ENCODE measurements at regions not wholly inside any gene's neighbourhood (a gene's known extent, or its start where the extent isn't known, plus 50 kb on each side); places are given as distances from the start of the nearest gene placed in this dataset.
A peak's percentile ranks its signal among the peaks of the same experiment; 100 is the strongest.

- DNase-seq (ENCODE audit: low read depth in 3 of 3), result no peak
Observed at GRCh38 chr1:189834813-189835212, 642.9 kb downstream of the BRINP3 start.

DNA sequence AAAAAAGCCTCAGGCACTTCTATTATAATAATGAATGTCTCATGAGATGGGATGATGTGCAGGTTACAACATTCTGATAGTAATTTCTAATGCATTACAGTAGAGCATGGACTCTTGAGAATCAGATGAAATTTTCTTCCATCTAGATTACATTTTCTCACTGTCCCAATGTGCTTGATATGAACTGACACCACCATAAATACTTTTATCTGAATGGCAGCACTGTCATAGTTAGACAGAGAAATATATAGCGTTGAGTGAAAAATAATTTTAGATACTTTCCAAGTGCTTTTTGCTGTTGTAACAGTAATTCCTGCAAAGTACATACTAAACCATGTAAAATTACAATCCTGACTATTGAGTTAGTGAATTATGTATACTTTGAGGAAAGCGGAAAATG is 630.1 kb downstream of the BRINP3 start:
- no peak for DNase-seq (ENCODE audit: low read depth in 3 of 3)

GRCh38 chr1:189851806-189852367 is 625.8 kb downstream of the BRINP3 start:
- DNase-seq (ENCODE audit: low read depth in 3 of 3), result no peak

GRCh38 chr1:189859385-189859977 is 618.2 kb downstream of the BRINP3 start:
- DNase-seq (ENCODE audit: low read depth in 3 of 3), result peak in 1 of 3 donors; percentile 9

GRCh38 chr1:189866606-189867005 is 611.1 kb downstream of the BRINP3 start:
- DNase-seq (ENCODE audit: low read depth in 3 of 3), result no peak

DNA sequence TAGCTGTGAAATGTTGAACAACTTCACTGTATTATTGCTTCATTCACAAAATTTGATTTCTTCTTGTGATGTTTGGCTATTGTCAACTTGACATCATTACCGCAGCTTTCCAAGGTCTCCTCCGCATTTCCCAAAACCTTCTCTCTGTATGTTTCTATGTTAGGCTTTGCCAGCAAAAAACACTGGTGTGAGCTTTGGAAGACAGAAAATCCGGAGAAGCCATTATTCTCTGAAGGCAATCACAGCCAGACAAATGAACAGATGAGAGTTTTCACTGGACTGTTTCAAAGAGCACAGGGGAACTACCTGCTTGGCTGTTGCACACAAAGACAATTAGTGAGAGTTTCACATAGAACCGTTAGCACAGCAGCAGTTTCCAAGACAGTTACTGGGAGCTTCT is 609.6 kb downstream of the BRINP3 start:
- DNase-seq (ENCODE audit: low read depth in 3 of 3), result no peak

DNA sequence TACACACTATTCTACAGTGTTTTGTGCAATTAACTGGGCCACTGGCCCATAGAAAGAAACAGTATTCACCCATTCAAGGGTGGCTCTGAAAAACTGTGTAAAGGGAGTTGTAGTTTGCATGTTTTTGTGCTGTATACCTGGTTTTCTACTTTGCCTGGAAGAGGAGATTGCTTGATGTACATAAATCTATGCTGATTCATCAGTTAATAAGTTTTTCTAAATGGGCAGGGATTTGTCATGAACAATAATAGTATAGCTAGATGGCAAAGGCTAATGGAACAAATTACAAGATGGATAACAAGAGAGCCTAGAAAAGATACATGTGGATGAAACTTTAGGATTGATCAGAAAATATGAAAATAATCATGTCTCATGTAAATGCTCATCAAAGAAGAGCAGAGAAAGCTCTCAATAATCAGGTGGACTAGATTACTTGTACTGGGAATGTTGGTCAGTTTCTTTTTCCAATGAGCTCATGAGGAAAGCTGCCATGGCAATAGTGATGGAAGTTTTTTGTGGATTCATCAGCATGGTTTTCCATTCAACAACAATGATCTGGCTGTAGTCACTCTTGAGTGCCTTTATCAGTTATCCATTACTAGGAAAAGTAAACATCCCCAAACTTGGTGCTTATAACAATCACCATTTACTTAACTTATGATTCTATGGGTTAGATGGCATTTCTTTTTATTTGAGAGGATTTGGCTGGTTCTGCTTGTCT is 602.8 kb downstream of the BRINP3 start:
- no peak for DNase-seq (ENCODE audit: low read depth in 3 of 3)

DNA sequence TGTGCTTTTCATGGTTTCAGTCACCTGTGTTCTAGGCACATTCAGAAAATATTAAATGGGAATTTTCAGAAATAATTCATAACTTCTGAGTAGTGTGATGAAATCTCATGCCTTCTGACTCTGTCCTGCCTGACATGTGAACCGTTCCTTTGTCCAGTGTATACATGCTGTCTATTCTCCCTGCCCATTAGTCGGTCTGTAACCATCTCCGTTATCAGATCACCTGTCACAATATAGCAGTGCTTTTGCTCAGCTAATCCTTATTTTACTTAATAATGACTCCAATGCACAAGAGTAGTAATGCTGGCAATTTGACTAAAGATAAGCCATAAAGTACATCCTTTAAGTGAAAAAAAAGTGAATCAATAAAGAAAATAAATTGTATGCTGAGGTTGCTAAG is 597.5 kb downstream of the BRINP3 start:
- DNase-seq (ENCODE audit: low read depth in 3 of 3), result no peak

- no peak for DNase-seq (ENCODE audit: low read depth in 3 of 3)
Observed at GRCh38 chr1:189899686-189900425, 577.8 kb downstream of the BRINP3 start.

DNA sequence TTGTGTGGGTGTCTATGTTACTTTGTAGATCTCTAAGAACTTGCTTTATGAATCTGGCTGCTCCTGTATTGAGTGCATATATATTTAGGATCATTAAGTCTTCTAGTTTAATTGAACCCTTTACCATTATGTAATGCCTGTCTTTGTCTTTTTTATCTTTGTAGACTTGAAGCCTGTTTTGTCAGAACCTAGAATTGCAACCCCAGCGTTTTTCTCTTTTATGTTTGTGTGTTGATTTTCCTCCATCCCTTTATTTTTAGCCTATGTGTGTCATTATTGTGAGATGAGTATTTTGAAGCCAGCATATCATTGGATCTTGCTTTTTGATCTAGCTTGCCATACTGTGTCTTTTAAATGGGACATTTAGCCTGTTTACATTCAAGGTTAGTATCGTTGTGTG is 573.2 kb downstream of the BRINP3 start:
- no peak for DNase-seq (ENCODE audit: low read depth in 3 of 3)

DNA sequence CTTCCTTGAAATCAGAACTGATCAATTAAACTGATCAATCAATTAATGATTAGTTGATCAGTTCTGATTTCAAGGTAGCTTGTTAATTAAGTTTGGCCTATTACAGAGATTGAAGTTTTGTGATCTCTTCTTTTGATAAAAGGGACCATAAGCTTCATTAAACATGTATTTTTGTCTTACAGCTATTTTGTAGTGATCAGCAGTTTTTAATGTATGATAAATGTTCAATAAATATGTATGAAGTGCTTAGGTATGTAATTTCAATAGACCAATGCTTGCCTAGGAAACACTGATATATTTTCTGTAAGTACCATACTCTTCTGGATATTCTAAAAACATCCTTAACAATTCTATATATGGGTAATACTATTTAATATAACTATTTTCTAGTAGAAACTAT is 569.6 kb downstream of the BRINP3 start:
- DNase-seq (ENCODE audit: low read depth in 3 of 3), result no peak

- no peak for DNase-seq (ENCODE audit: low read depth in 3 of 3)
Observed at GRCh38 chr1:189921613-189922012, 556.1 kb downstream of the BRINP3 start.

DNA sequence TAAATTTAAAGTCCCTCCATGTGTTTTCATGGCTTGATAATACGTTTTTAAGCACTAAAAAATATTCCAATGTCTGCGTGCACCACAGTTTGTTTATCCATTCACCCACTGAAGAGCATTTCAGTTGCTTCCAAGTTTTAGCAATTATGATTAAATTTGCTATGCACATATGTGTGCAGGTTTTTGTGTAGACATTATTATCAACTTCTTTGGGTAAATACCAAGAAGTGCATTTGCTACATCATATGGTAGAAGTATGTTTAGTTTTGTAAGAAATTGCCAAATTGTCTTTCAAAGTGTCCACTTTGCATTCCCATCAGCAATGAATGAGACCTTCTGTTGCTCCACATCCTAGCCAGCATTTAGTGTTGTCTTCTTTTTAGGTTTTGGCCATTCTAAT is 550.0 kb downstream of the BRINP3 start:
- no peak for DNase-seq (ENCODE audit: low read depth in 3 of 3)

DNA sequence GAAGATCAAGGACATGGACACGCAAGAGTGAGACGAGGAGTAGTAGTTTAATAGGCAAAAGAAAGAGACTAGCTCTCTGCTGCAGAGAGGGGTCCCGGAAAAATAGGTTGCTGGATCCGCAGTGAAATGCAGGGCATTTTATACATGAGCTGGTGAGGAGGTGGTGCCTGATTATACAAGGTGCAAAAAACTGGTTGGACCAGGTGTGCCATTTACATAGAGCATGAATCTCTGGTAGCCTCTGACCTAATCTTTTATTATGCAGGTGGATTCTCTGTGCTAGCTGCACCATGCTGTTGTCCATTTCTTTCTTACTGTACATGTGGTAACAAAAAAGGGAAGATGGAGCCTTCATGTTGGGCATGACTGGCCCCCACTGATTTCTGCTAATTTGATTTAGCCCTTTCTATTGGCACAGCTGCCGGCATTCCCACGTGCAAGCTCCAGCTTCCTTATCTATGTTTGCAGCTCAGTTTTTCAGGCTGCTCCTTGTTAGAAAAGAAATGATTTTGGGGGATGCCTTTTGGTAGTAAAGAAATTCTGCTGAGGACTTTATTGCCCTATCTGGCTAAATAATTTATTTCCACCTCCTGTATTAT is 548.1 kb downstream of the BRINP3 start:
- no peak for DNase-seq (ENCODE audit: low read depth in 3 of 3)

DNA sequence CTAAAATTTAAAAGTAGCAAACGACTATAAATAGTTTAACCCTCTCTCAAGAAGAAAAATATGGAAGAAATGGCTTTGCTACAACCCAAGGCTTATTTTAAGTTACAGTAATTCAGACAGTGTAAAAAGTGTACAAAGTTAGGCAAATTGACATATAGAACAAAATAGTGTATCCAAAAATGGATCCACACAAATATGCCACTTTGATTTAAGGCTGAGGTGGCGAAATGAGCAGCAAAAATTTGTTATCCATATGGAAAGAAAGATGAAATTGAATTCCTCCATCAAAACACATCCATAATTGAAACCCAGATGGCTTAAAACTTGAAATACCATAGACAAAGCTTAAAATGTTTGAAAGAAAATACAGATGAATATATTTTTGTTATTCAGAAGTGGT is 540.8 kb downstream of the BRINP3 start:
- DNase-seq (ENCODE audit: low read depth in 3 of 3), result no peak

DNA sequence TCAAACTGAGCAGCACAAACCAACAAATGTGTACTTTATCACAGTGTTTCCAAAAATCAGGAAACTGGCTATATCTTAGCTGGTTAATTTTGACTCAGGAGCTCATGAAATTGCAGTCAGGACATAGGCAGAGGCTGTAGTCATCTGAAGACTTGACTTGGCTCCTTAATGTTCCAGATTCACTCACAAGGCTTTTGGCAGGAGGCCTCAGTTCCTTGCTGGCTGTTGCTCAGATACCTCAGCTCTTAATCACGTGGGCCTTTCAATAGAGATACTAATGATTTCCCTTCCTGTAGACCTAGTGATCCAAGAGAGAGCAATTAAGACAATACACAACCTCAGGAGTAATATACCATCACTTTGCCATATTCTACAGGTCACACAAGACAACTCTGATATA is 537.7 kb downstream of the BRINP3 start:
- no peak for DNase-seq (ENCODE audit: low read depth in 3 of 3)

DNA sequence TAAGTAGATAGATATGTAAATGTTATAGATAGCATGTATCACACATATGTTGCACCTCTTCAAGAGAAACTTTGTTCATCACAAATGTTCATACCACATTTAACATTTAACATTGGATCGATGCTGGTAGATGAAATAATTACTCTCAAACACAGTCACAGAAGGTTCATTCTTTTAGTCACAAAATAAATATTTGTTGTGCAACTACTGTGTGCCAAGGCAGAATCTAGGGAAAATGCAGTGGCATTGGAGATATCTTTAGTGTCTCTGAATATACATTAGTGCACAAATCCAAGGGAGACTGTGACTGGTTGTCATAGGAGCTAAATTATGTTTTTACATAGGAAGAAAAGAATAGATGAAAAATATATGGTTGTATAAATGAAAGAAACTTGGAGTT is 535.7 kb downstream of the BRINP3 start:
- no peak for DNase-seq (ENCODE audit: low read depth in 3 of 3)

GRCh38 chr1:189958756-189959155 is 518.9 kb downstream of the BRINP3 start:
- no peak for DNase-seq (ENCODE audit: low read depth in 3 of 3)

DNA sequence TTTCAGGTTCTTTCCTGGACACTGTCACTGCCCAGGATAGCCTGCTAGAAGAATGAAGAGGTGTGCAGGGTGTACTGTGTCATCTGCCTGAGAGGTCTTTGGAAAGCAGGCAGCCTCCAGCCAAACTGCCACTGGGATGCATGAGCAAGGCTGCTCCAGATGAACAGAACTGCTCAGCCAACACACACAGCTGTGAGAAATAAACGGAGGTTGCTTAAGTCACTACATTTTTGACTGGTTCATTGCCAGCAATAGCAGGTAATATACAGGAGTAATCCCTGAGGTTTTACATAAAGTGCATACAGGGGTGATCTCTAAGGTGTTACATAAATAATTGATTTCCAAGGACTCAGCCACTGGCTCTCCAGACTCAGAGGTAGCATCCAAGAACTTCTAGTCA is 516.9 kb downstream of the BRINP3 start:
- DNase-seq (ENCODE audit: low read depth in 3 of 3), result no peak

DNA sequence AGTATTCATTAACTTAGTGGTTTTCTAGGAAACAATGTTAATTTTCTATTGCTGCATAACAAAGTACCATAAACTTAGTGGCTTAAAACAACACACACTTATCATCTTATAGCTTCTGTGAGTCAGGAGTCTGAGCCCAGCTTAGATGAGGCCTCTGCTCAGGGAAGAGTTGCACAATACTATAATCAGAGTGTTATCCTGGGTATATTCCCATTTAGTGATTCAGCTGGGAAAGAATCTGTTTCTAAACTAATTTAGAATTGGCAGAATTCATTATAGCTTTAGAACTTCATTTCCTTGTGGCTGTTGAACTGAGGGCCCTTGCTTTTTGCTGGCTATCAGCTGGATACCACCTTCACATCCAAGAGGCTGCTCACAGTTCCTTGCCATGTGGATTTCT is 515.5 kb downstream of the BRINP3 start:
- no peak for DNase-seq (ENCODE audit: low read depth in 3 of 3)

DNA sequence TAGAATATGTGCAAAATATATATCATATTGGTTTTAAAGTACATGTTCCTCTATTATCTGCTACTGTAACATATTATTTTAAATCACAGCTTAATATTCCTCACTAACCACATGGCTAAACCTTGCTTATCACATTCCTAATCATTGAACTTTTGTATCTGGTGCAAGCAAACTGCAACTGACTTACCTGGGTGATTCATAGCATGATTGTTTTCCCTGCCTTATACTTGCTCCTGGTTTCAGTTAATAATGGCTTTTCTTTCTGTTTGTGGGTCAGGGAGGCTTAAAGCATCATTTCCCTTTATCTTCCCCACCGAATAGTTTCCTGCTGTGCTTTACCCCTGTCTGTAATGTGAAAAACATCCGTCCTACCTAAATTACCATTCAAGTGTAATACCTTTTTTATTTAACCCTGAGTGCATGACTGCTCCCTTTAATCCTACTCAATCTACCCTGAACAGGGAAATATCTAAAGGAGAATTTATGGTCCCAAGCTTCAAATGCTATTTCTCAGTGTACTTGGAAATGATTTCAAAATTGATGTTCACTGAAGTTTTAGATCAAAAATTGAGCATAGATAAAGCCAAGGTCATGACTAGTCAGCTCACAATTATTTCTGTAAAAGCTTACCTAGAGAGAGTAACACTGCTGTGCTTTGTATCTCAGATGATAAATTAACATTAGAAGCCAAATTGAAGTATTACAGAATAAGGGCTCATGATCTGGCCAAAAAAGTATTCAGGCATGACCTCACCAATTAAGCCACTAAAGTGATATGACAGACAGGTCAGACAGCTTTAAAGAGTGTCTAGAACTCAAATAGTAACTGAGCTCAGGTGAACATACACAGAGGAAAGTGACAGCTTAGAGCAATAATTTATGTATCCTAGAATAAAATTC is 507.1 kb downstream of the BRINP3 start:
- DNase-seq (ENCODE audit: low read depth in 3 of 3), result no peak

Measured in stimulated activated CD4-positive, alpha-beta T cell treated with anti-CD3 and anti-CD28 coated beads, TNF-alpha, amount 100 ng/mL, for 48 hours (primary cell).